RPMI7951 (cell line): ENCODE measurements at regions not wholly inside any gene's neighbourhood (a gene's known extent, or its start where the extent isn't known, plus 50 kb on each side); places are given as distances from the start of the nearest gene placed in this dataset.

Experiments used
- DNase-seq: peaks from one replicate; pipeline ENCODE4 v3.0.0-alpha.2; 2012; ENCODE audit warnings: low read depth

GRCh38 chr1:71184410-71184809, 103.6 kb upstream of the ZRANB2 start:
- DNase-seq = no peak

GRCh38 chr1:71179997-71180396, 99.2 kb upstream of the ZRANB2 start:
- no peak for DNase-seq

GRCh38 chr1:71170925-71171324, 90.1 kb upstream of the ZRANB2 start:
- DNase-seq = no peak

- no peak for DNase-seq
Observed at GRCh38 chr1:71167505-71167904, 86.7 kb upstream of the ZRANB2 start.

GRCh38 chr1:71166178-71167173, 85.6 kb upstream of the ZRANB2 start:
- no peak for DNase-seq

GRCh38 chr1:71157715-71158114, 76.9 kb upstream of the ZRANB2 start:
- no peak for DNase-seq

- DNase-seq = no peak
Observed at GRCh38 chr1:71157151-71157550, 76.3 kb upstream of the ZRANB2 start.

GRCh38 chr1:71156590-71156989, 75.8 kb upstream of the ZRANB2 start:
- DNase-seq = no peak

GRCh38 chr1:71154429-71154828, 73.6 kb upstream of the ZRANB2 start:
- no peak for DNase-seq

- DNase-seq = no peak
Observed at GRCh38 chr1:71153826-71154225, 73.0 kb upstream of the ZRANB2 start.

GRCh38 chr1:71147637-71148360, 67.0 kb upstream of the ZRANB2 start:
- no peak for DNase-seq

GRCh38 chr1:71135571-71135970, 54.7 kb upstream of the ZRANB2 start:
- DNase-seq = no peak
